AG09319 (cell line): ENCODE measurements at regions not wholly inside any gene's neighbourhood (a gene's known extent, or its start where the extent isn't known, plus 50 kb on each side); places are given as distances from the start of the nearest gene placed in this dataset.

ENCODE experiments used
- DNase-seq: peaks from one replicate; pipeline ENCODE4 v3.0.0-alpha.2; 2010; ENCODE audit warnings: low read depth; ENCODE audit errors: extremely low read depth
- CTCF ChIP-seq: IDR thresholded peaks from 2 replicates; pipeline ENCODE4 v1.5.1; 2011; ENCODE audit warnings: low read depth, mild to moderate bottlenecking, inconsistent platforms, low read length, moderate library complexity

GRCh38 chr16:73279451-73279850 is 231.5 kb upstream of the ZFHX3 start:
- no peak for DNase-seq
- TF ChIP-seq CTCF: no peak

GRCh38 chr16:73277071-73277470 is 229.1 kb upstream of the ZFHX3 start:
- DNase-seq: no peak
- no peak for TF ChIP-seq CTCF

DNA sequence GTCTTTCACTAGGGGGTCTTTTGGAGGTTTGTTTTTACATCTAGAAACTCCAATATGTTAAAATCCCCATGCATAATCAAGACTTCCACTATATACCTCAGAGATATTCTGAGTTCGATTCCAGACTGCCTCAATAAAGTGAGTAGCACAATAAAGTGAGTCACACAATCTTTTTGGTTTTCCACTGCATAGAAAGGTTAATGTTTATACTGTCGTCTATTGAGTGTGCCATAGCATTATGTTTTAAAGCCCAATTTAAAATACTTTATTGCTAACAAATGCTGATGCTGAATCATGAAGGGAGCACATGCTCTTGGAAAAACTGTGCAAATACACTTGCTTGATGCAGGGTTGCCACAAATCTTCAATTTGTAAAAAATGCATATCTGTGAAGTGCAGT is 227.5 kb upstream of the ZFHX3 start:
- no peak for TF ChIP-seq CTCF
- DNase-seq: no peak

- no peak for DNase-seq
- no peak for TF ChIP-seq CTCF
Measured at GRCh38 chr16:73275024-73275423, 227.1 kb upstream of the ZFHX3 start.

DNA sequence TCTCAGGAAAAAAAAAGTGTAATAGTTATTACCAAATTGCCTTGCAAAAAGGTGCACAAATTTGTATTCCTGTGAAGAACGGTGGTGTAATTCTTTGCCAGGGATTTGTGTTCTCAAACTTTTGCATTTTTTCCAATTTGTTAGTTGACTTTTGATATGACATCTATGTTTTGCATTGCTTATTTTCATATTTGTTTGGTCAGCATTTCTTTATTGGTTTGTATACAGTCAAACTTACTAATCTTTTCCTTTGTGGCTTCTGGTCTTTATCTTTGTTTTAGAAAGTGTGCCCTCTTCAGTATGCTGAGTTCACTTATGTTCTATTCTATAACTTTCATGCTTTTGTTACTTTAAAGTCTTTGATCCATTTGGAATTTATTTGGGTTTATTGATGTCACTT is 226.2 kb upstream of the ZFHX3 start:
- TF ChIP-seq CTCF: no peak
- no peak for DNase-seq

DNA sequence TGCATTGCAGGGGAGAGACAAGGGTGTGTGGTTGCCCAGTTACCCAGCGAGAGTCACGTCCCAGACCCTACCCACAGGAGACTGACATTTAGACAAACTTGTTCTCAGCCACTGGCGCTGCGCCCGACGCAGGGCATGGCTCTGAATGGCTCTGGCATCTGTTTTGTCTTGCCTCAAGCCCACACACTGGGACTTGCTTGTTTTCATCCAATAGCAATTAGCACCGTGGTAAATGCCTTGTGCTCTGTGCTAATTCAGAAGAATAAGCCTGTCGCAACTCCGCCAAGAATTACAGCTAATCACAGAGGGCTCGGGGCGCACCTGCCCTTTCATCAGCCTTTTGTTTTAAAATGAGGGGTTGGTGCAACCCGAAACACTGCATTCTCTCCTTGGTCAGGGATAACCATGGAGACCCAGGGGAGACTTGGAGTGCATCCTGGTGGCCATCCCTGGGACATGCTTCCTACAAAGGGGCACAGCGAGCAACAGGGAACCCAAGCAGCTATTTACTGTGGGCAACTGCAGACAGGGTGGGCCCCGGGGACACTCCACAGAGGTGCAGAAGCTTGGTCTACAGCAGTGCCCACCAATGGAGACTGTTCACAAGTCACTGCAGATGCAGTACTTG is 220.6 kb upstream of the ZFHX3 start:
- DNase-seq: no peak
- TF ChIP-seq CTCF: peak; percentile 38

GRCh38 chr16:73265935-73266334 is 218.0 kb upstream of the ZFHX3 start:
- no peak for DNase-seq

More at GRCh38 chr16:73265935-73266334, 218.0 kb upstream of the ZFHX3 start:
- TF ChIP-seq CTCF: no peak
